ENCODE measurements at regions not wholly inside any gene's neighbourhood (a gene's known extent, or its start where the extent isn't known, plus 50 kb on each side); places are given as distances from the start of the nearest gene placed in this dataset.

GRCh38 chr9:28841775-28842174 is 1268.5 kb upstream of the C9orf72 start:
- no peaks in the 10 kb centered on the region for H3K9me3 ChIP-seq
- TF ChIP-seq CTCF (IDR thresholded peaks at IDR 0.05) (no peak), EP300 (IDR thresholded peaks at IDR 0.05) (no peak), POLR2A (IDR thresholded peaks at IDR 0.05) (no peak)
- H3K27ac ChIP-seq = no peak overlapping the region
- no peaks in the 10 kb centered on the region for H3K27me3 ChIP-seq
- intact Hi-C loops (cut with DNase I) = no loop called here
- 81 to 87% (median 86%) methylated on average over 2 of the region's 2 CpGs for WGBS, 3 donors
- no peak overlapping the region for H3K4me3 ChIP-seq
- no peak for DNase-seq
- H3K36me3 ChIP-seq = no peaks in the 10 kb centered on the region
- no peaks in the 10 kb centered on the region for H3K4me1 ChIP-seq (ENCODE audit: insufficient read depth)

- H3K27ac ChIP-seq = no peak overlapping the region
- no peak overlapping the region for H3K4me3 ChIP-seq
- H3K27me3 ChIP-seq = no peaks in the 10 kb centered on the region
- intact Hi-C loops (cut with DNase I) = no loop called here
- no peaks in the 10 kb centered on the region for H3K9me3 ChIP-seq
- no peaks in the 10 kb centered on the region for H3K36me3 ChIP-seq
- H3K4me1 ChIP-seq (ENCODE audit: insufficient read depth) = no peaks in the 10 kb centered on the region
- TF ChIP-seq POLR2A (IDR thresholded peaks at IDR 0.05) (no peak), CTCF (IDR thresholded peaks at IDR 0.05) (no peak), EP300 (IDR thresholded peaks at IDR 0.05) (no peak)
- no peak for DNase-seq
- 85 to 97% (median 93%) methylated on average over 1 of the region's 1 CpG for WGBS, 3 donors
Observed at GRCh38 chr9:28847331-28847730, 1274.0 kb upstream of the C9orf72 start.

GRCh38 chr9:28848671-28849070 is 1275.4 kb upstream of the C9orf72 start:
- H3K36me3 ChIP-seq = no peaks in the 10 kb centered on the region
- no peaks in the 10 kb centered on the region for H3K27me3 ChIP-seq
- H3K9me3 ChIP-seq = no peaks in the 10 kb centered on the region
- no peak overlapping the region for H3K4me3 ChIP-seq
- WGBS, 3 donors = 38 to 57% (median 53%) methylated on average over 2 of the region's 2 CpGs
- H3K27ac ChIP-seq = no peak overlapping the region
- DNase-seq = no peak
- no peaks in the 10 kb centered on the region for H3K4me1 ChIP-seq (ENCODE audit: insufficient read depth)
- TF ChIP-seq CTCF (IDR thresholded peaks at IDR 0.05) = no peak
- TF ChIP-seq EP300 (IDR thresholded peaks at IDR 0.05) = no peak
- no peak for TF ChIP-seq POLR2A (IDR thresholded peaks at IDR 0.05)
- intact Hi-C loops (cut with DNase I) = no loop called here

GRCh38 chr9:28853477-28853876 is 1280.2 kb upstream of the C9orf72 start:
- intact Hi-C loops (cut with DNase I) = no loop called here
- no peaks in the 10 kb centered on the region for H3K9me3 ChIP-seq
- no peaks in the 10 kb centered on the region for H3K36me3 ChIP-seq
- H3K4me1 ChIP-seq (ENCODE audit: insufficient read depth) = no peaks in the 10 kb centered on the region
- 64 to 78% (median 75%) methylated on average over 4 of the region's 4 CpGs for WGBS, 3 donors
- H3K4me3 ChIP-seq = no peak overlapping the region
- no peak for DNase-seq
- TF ChIP-seq EP300 (IDR thresholded peaks at IDR 0.05) = no peak
- TF ChIP-seq POLR2A (IDR thresholded peaks at IDR 0.05) = no peak
- TF ChIP-seq CTCF (IDR thresholded peaks at IDR 0.05) = no peak
- H3K27me3 ChIP-seq = no peaks in the 10 kb centered on the region
- H3K27ac ChIP-seq = no peak overlapping the region

GRCh38 chr9:28866951-28867350 is 1293.7 kb upstream of the C9orf72 start:
- Histone ChIP-seq H3K27ac (no peak overlapping the region), H3K4me3 (no peak overlapping the region), H3K36me3 (no peaks in the 10 kb centered on the region), H3K9me3 (no peaks in the 10 kb centered on the region), H3K27me3 (no peaks in the 10 kb centered on the region), H3K4me1 (ENCODE audit: insufficient read depth) (no peaks in the 10 kb centered on the region)
- TF ChIP-seq POLR2A (IDR thresholded peaks at IDR 0.05) (no peak), CTCF (IDR thresholded peaks at IDR 0.05) (no peak), EP300 (IDR thresholded peaks at IDR 0.05) (no peak)
- intact Hi-C loops (cut with DNase I) = no loop called here
- no peak for DNase-seq

Measured in ovary (tissue), 7 donors.